CD14-positive monocyte (primary cell): ENCODE measurements at regions not wholly inside any gene's neighbourhood (a gene's known extent, or its start where the extent isn't known, plus 50 kb on each side); places are given as distances from the start of the nearest gene placed in this dataset.

Experiments used
- DNase-seq, 3 donors: peaks; one replicate each; pipeline ENCODE4 v3.0.0-alpha.2; 2011 to 2022
- H2AFZ ChIP-seq: 2 replicates; pipeline ENCODE4 v1.6.0; 2012; ENCODE audit warnings: mild to moderate bottlenecking, low read depth, low read length, inconsistent platforms; ENCODE audit not compliant: insufficient read depth, poor library complexity, severe bottlenecking
- H3K27ac ChIP-seq, 2 donors: 1 replicate in 1 of 2; 2 replicates in 1 of 2; pipeline ENCODE4 v1.5.1; 2012 to 2013; ENCODE audit warnings: low read length in 2 of 2, control low read depth in 1 of 2, inconsistent platforms in 1 of 2, low read depth in 1 of 2, mild to moderate bottlenecking in 1 of 2
- H3K27me3 ChIP-seq, 2 donors: one replicate each; pipeline versions ENCODE4 v1.6.0 to v1.6.1; 2011 to 2013; ENCODE audit warnings: low read length in 2 of 2; ENCODE audit not compliant: control insufficient read depth in 2 of 2, insufficient read depth in 2 of 2
- H3K36me3 ChIP-seq, 2 donors: replicated peaks in 1 of 2; 1 replicate in 1 of 2; 2 replicates in 1 of 2; pipeline versions ENCODE4 v1.5.1 to v1.6.1; 2012 to 2013; ENCODE audit warnings: low read length in 2 of 2, control low read depth in 1 of 2, inconsistent platforms in 1 of 2, mild to moderate bottlenecking in 1 of 2; ENCODE audit not compliant: insufficient read depth in 2 of 2, control insufficient read depth in 1 of 2
- H3K4me1 ChIP-seq, 2 donors: 1 replicate in 1 of 2; 2 replicates in 1 of 2; pipeline versions ENCODE4 v1.5.1 to v1.6.1; 2012 to 2013; ENCODE audit warnings: low read length in 2 of 2, control low read depth in 1 of 2, inconsistent platforms in 1 of 2, mild to moderate bottlenecking in 1 of 2, moderate library complexity in 1 of 2; ENCODE audit not compliant: insufficient read depth in 2 of 2, control insufficient read depth in 1 of 2
- H3K4me2 ChIP-seq: replicated peaks from 2 replicates; pipeline ENCODE3; 2012; ENCODE audit warnings: low read length, moderate library complexity, mild to moderate bottlenecking; ENCODE audit not compliant: poor library complexity, severe bottlenecking; ENCODE audit errors: extremely low read depth
- H3K4me3 ChIP-seq, 3 experiments: fragments of 200-600 bp in 1 of 3; sonication (generic) in 1 of 3; replicated peaks in 1 of 3; 1 replicate in 2 of 3; 2 replicates in 1 of 3; pipeline ENCODE4 v1.5.1; 2011 to 2013; ENCODE audit warnings: low read length in 3 of 3, mild to moderate bottlenecking in 3 of 3, control low read depth in 2 of 3, low read depth in 2 of 3, inconsistent platforms in 1 of 3, moderate library complexity in 1 of 3
- H3K79me2 ChIP-seq: 2 replicates; pipeline ENCODE4 v1.6.0; 2012; ENCODE audit warnings: mild to moderate bottlenecking, control low read depth, inconsistent platforms, low read length, moderate library complexity; ENCODE audit not compliant: insufficient read depth
- H3K9ac ChIP-seq: 2 replicates; pipeline ENCODE4 v1.6.0; 2017; ENCODE audit warnings: low read length, mild to moderate bottlenecking; ENCODE audit not compliant: insufficient read depth, poor library complexity, severe bottlenecking
- H3K9me3 ChIP-seq, 2 donors: replicated peaks in 1 of 2; 1 replicate in 1 of 2; 2 replicates in 1 of 2; pipeline versions ENCODE4 v1.5.1 to v1.6.1; 2012 to 2013; ENCODE audit warnings: low read length in 2 of 2, control low read depth in 1 of 2; ENCODE audit not compliant: control insufficient read depth in 1 of 2, insufficient read depth in 1 of 2
- H4K20me1 ChIP-seq: 2 replicates; pipeline ENCODE4 v1.6.0; 2012; ENCODE audit warnings: mild to moderate bottlenecking, low read length, control low read depth, moderate library complexity; ENCODE audit not compliant: insufficient read depth
- H3K27ac Mint-ChIP-seq, 7 donors: one replicate each; pipeline ENCODE4 v1.8.0; 2020; ENCODE audit warnings: mild to moderate bottlenecking in 7 of 7, mixed read lengths in 7 of 7, moderate library complexity in 6 of 7, inconsistent platforms in 2 of 7
- H3K27me3 Mint-ChIP-seq, 3 donors: one replicate each; pipeline ENCODE4 v1.8.0; 2021 to 2022; ENCODE audit warnings: low read depth in 3 of 3, mild to moderate bottlenecking in 3 of 3, mixed read lengths in 3 of 3, moderate library complexity in 3 of 3, inconsistent platforms in 1 of 3
- H3K36me3 Mint-ChIP-seq, 2 donors: one replicate each; pipeline ENCODE4 v1.8.0; 2020; ENCODE audit warnings: mixed read lengths in 2 of 2, inconsistent platforms in 1 of 2, mild to moderate bottlenecking in 1 of 2
- H3K4me1 Mint-ChIP-seq: one replicate; pipeline ENCODE4 v1.8.0; 2020; ENCODE audit warnings: mild to moderate bottlenecking, mixed read lengths
- H3K4me3 Mint-ChIP-seq, 2 donors: one replicate each; pipeline ENCODE4 v1.8.0; 2020; ENCODE audit warnings: mild to moderate bottlenecking in 2 of 2, mixed read lengths in 2 of 2, moderate library complexity in 1 of 2
- H3K9me3 Mint-ChIP-seq, 7 donors: one replicate each; pipeline ENCODE4 v1.8.0; 2020 to 2022; ENCODE audit warnings: mixed read lengths in 7 of 7, mild to moderate bottlenecking in 6 of 7, moderate library complexity in 6 of 7, inconsistent platforms in 2 of 7
- CTCF ChIP-seq: fragments of 200-600 bp; IDR thresholded peaks from one replicate; pipeline ENCODE4 v1.8.0; 2022; ENCODE audit warnings: antibody characterized with exemption, mild to moderate bottlenecking
- WGBS: methylation state at CpG from one replicate; pipeline ENCODE4 v1.1.5; 2013; ENCODE audit warnings: missing lambda C conversion rate; ENCODE audit not compliant: insufficient coverage; 5-methylcytosine and 5-hydroxymethylcytosine counted together
- intact Hi-C, 2 donors: fragments of 100-400 bp; cut with micrococcal nuclease; formaldehyde crosslinking; loops; one replicate each; pipeline versions ENCODE4 v1.15.0 to v1.15.1; 2023

GRCh38 chr18:67969458-67969857 lies 452.9 kb upstream of the DSEL start:
- H3K27me3 ChIP-seq, result no peaks in the 10 kb centered on the region
- no peaks in the 10 kb centered on the region for H3K9me3 ChIP-seq
- no peak overlapping the region for H3K27ac ChIP-seq
- Mint-ChIP-seq H3K27ac (no peak overlapping the region), H3K4me3 (no peak overlapping the region), H3K36me3 (no peaks in the 10 kb centered on the region), H3K27me3 (no peaks in the 10 kb centered on the region), H3K9me3 (peaks cover 0 to 2% (median 0%) of the 10 kb centered on the region in 7 donors), H3K4me1 (no peaks in the 10 kb centered on the region)
- intact Hi-C loops, result no loop called here
- no peaks in the 10 kb centered on the region for H4K20me1 ChIP-seq
- no peaks in the 10 kb centered on the region for H3K79me2 ChIP-seq
- no peaks in the 10 kb centered on the region for H3K36me3 ChIP-seq
- DNase-seq, result no peak
- no CpG with 5 or more reads among the region's 1 CpG for WGBS
- H3K4me2 ChIP-seq, result no peak overlapping the region
- H3K4me3 ChIP-seq, result no peak overlapping the region
- H2AFZ ChIP-seq, result no peak overlapping the region
- TF ChIP-seq CTCF, result no peak
- no peaks in the 10 kb centered on the region for H3K4me1 ChIP-seq
- no peak overlapping the region for H3K9ac ChIP-seq

GRCh38 chr18:67966224-67966623 lies 449.7 kb upstream of the DSEL start:
- Histone ChIP-seq H3K27ac (no peak overlapping the region), H3K4me2 (no peak overlapping the region), H3K36me3 (no peaks in the 10 kb centered on the region), H3K27me3 (no peaks in the 10 kb centered on the region), H3K4me1 (no peaks in the 10 kb centered on the region), H3K9ac (no peak overlapping the region), H2AFZ (no peak overlapping the region), H3K79me2 (no peaks in the 10 kb centered on the region), H3K4me3 (no peak overlapping the region), H4K20me1 (no peaks in the 10 kb centered on the region), H3K9me3 (no peaks in the 10 kb centered on the region)
- Mint-ChIP-seq H3K27ac (no peak overlapping the region), H3K4me1 (no peaks in the 10 kb centered on the region), H3K9me3 (peaks cover 0 to 2% (median 0%) of the 10 kb centered on the region in 7 donors), H3K4me3 (no peak overlapping the region), H3K27me3 (no peaks in the 10 kb centered on the region), H3K36me3 (no peaks in the 10 kb centered on the region)
- no peak for TF ChIP-seq CTCF
- intact Hi-C loops, result no loop called here
- no peak for DNase-seq
- WGBS, result no CpG with 5 or more reads among the region's 1 CpG
